DOHH2 (cell line): ENCODE measurements at regions not wholly inside any gene's neighbourhood (a gene's known extent, or its start where the extent isn't known, plus 50 kb on each side); places are given as distances from the start of the nearest gene placed in this dataset.

Experiments
- H3F3A ChIP-seq: fragments of 200-600 bp; sonication (generic), shearing (Covaris generic); 2 replicates; pipeline ENCODE4 v1.6.0; 2016; ENCODE audit warnings: antibody characterized with exemption, mild to moderate bottlenecking; ENCODE audit not compliant: control insufficient read depth, insufficient read depth
- H3K27ac ChIP-seq: fragments of 200-600 bp; sonication (generic); 2 replicates; pipeline ENCODE4 v1.5.1; 2014; ENCODE audit warnings: low read depth, mild to moderate bottlenecking, low read length, moderate library complexity
- H3K27me3 ChIP-seq: fragments of 200-600 bp; sonication (generic); 2 replicates; pipeline ENCODE4 v1.6.1; 2014; ENCODE audit warnings: mild to moderate bottlenecking, low read length, mixed read lengths; ENCODE audit not compliant: control insufficient read depth
- H3K36me3 ChIP-seq: fragments of 200-600 bp; sonication (generic); 2 replicates; pipeline ENCODE4 v1.6.1; 2014; ENCODE audit warnings: mild to moderate bottlenecking, low read length, moderate library complexity, mixed read lengths; ENCODE audit not compliant: control insufficient read depth
- H3K4me1 ChIP-seq: fragments of 200-600 bp; sonication (generic); 2 replicates; pipeline ENCODE4 v1.6.1; 2014; ENCODE audit warnings: mild to moderate bottlenecking, low read length, mixed read lengths; ENCODE audit not compliant: control insufficient read depth
- H3K4me2 ChIP-seq: fragments of 200-600 bp; sonication (generic); 2 replicates; pipeline ENCODE4 v1.6.0; 2014; ENCODE audit warnings: mild to moderate bottlenecking, low read length, moderate library complexity
- H3K4me3 ChIP-seq: fragments of 200-600 bp; sonication (generic); 2 replicates; pipeline ENCODE4 v1.5.1; 2014; ENCODE audit warnings: mild to moderate bottlenecking, low read length, mixed read lengths
- H3K79me2 ChIP-seq: fragments of 200-600 bp; sonication (generic); 2 replicates; pipeline ENCODE4 v1.6.1; 2014; ENCODE audit warnings: mild to moderate bottlenecking, low read length, mixed read lengths; ENCODE audit not compliant: control insufficient read depth
- H3K9me2 ChIP-seq: fragments of 200-600 bp; sonication (generic); replicated peaks from 2 replicates; pipeline ENCODE4 v1.6.1; 2014; ENCODE audit warnings: mild to moderate bottlenecking, low read length, mixed read lengths; ENCODE audit not compliant: control insufficient read depth
- H3K9me3 ChIP-seq: fragments of 200-600 bp; sonication (generic); 2 replicates; pipeline ENCODE4 v1.6.1; 2014; ENCODE audit warnings: antibody characterized with exemption, low read length, mixed read lengths; ENCODE audit not compliant: control insufficient read depth, insufficient read depth
- H4K20me1 ChIP-seq: fragments of 200-600 bp; sonication (generic); 2 replicates; pipeline ENCODE4 v1.6.0; 2014; ENCODE audit warnings: low read depth, mild to moderate bottlenecking, antibody characterized with exemption, low read length, moderate library complexity; ENCODE audit not compliant: control insufficient read depth, insufficient read depth
- CTCF ChIP-seq: fragments of 200-600 bp; sonication (generic); IDR thresholded peaks from one replicate; pipeline ENCODE4 v1.5.1; 2014; ENCODE audit warnings: antibody characterized with exemption, mild to moderate bottlenecking, low read depth, low read length; ENCODE audit not compliant: poor library complexity, severe bottlenecking
- EZH2phosphoT487 ChIP-seq: fragments of 200-600 bp; sonication (generic); IDR thresholded peaks from 2 replicates; pipeline ENCODE4 v1.6.1; 2017; ENCODE audit warnings: borderline replicate concordance, mild to moderate bottlenecking, antibody characterized with exemption, low read length, moderate library complexity, mixed read lengths

- TF ChIP-seq CTCF = no peak
- TF ChIP-seq EZH2phosphoT487 = no peak
- Histone ChIP-seq H3F3A (no peaks in the 10 kb centered on the region), H4K20me1 (no peaks in the 10 kb centered on the region), H3K4me1 (no peaks in the 10 kb centered on the region), H3K4me3 (no peak overlapping the region), H3K27me3 (no peaks in the 10 kb centered on the region), H3K9me2 (no peaks in the 10 kb centered on the region), H3K79me2 (no peaks in the 10 kb centered on the region), H3K36me3 (no peaks in the 10 kb centered on the region), H3K27ac (no peak overlapping the region), H3K9me3 (peaks cover 3% of the 10 kb centered on the region; the same call in 1 of the 2 replicates), H3K4me2 (no peak overlapping the region)
Measured at GRCh38 chr5:4087110-4087509, 491.5 kb downstream of the IRX1 start.

- no peak overlapping the region for H3K4me3 ChIP-seq
- no peak overlapping the region for H3K27ac ChIP-seq
Measured at GRCh38 chr5:4089087-4089486, 493.5 kb downstream of the IRX1 start.

GRCh38 chr5:4093236-4093635 lies 497.6 kb downstream of the IRX1 start:
- H3K4me3 ChIP-seq = no peak overlapping the region
- no peak overlapping the region for H3K4me2 ChIP-seq
- H3K9me2 ChIP-seq = no peaks in the 10 kb centered on the region
- H3K27me3 ChIP-seq = no peaks in the 10 kb centered on the region
- H3K27ac ChIP-seq = no peak overlapping the region
- no peaks in the 10 kb centered on the region for H3F3A ChIP-seq
- no peaks in the 10 kb centered on the region for H3K79me2 ChIP-seq
- no peaks in the 10 kb centered on the region for H3K36me3 ChIP-seq
- H3K4me1 ChIP-seq = no peaks in the 10 kb centered on the region
- H4K20me1 ChIP-seq = no peaks in the 10 kb centered on the region
- TF ChIP-seq CTCF = no peak
- no peak for TF ChIP-seq EZH2phosphoT487
- peaks cover 10% of the 10 kb centered on the region; the same call in 1 of the 2 replicates for H3K9me3 ChIP-seq

More at GRCh38 chr5:4089087-4089486, 493.5 kb downstream of the IRX1 start:
- no peak overlapping the region for H3K4me2 ChIP-seq
- no peaks in the 10 kb centered on the region for H3F3A ChIP-seq
- H3K79me2 ChIP-seq = no peaks in the 10 kb centered on the region
- H3K4me1 ChIP-seq = no peaks in the 10 kb centered on the region
- no peaks in the 10 kb centered on the region for H3K36me3 ChIP-seq
- no peaks in the 10 kb centered on the region for H4K20me1 ChIP-seq
- peaks cover 7% of the 10 kb centered on the region; the same call in 1 of the 2 replicates for H3K9me3 ChIP-seq
- H3K9me2 ChIP-seq = no peaks in the 10 kb centered on the region
- H3K27me3 ChIP-seq = no peaks in the 10 kb centered on the region
- TF ChIP-seq EZH2phosphoT487 (no peak), CTCF (no peak)
